HEK293 (cell line): ENCODE measurements at regions not wholly inside any gene's neighbourhood (a gene's known extent, or its start where the extent isn't known, plus 50 kb on each side); places are given as distances from the start of the nearest gene placed in this dataset.

Experiments used
- CTCF ChIP-seq: fragments of 450-650 bp; formaldehyde crosslinking; IDR thresholded peaks from 2 replicates; pipeline ENCODE4 v1.5.1; 2016; ENCODE audit warnings: missing biosample characterization, missing genetic modification characterization
- PBX3 ChIP-seq: sonication (generic); formaldehyde crosslinking; IDR thresholded peaks from 2 replicates; pipeline ENCODE4 v1.8.1; 2022; ENCODE audit warnings: mild to moderate bottlenecking, moderate library complexity, missing genetic modification reagents
- REST ChIP-seq: fragments of 450-650 bp; formaldehyde crosslinking; IDR thresholded peaks from 2 replicates; pipeline ENCODE4 v1.5.1; 2016; ENCODE audit warnings: missing biosample characterization, missing genetic modification characterization
- ZNF416 ChIP-seq: fragments of 450-650 bp; formaldehyde crosslinking; IDR thresholded peaks from 2 replicates; pipeline ENCODE4 v1.5.1; 2016; ENCODE audit warnings: missing biosample characterization, missing genetic modification characterization
- ZNF629 ChIP-seq: fragments of 450-650 bp; formaldehyde crosslinking; IDR thresholded peaks from 2 replicates; pipeline ENCODE4 v1.5.1; 2017; ENCODE audit warnings: missing biosample characterization, missing genetic modification characterization
- TF ChIP-seq, protein P1 (sequence below): fragments of 450-650 bp; formaldehyde crosslinking; IDR thresholded peaks from 2 replicates; pipeline ENCODE4 v1.5.1; 2016; ENCODE audit warnings: missing biosample characterization, missing genetic modification characterization, low read depth

DNA sequence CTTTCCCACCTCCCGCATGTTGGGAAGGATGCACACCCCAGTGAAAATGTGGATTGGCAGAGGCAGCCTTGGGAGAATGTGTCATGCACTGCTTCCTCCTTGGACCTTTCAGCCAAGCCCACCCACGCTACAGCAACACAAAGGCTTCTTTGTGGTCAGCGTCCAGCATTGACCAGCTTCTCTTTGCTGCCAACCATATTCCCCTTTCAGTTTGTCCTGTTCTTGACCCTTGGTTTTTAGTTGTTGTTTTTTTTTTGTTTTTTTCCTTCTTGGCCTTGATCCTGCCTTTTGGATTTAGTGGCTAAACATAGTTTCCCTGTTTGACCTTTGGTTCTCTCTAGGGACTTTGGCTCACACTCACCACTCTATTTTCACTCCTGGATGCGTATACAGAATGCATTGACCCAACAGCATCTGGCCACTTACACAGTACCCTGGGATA is 573.6 kb downstream of the INSC start:
- TF ChIP-seq PBX3 (CRISPR knock-in tag) (no peak), CTCF (tag by site-specific recombination) (no peak), ZNF629 (tag by site-specific recombination) (no peak), REST (tag by site-specific recombination) (no peak), ZNF416 (no peak)
- TF ChIP-seq, protein P1, sequence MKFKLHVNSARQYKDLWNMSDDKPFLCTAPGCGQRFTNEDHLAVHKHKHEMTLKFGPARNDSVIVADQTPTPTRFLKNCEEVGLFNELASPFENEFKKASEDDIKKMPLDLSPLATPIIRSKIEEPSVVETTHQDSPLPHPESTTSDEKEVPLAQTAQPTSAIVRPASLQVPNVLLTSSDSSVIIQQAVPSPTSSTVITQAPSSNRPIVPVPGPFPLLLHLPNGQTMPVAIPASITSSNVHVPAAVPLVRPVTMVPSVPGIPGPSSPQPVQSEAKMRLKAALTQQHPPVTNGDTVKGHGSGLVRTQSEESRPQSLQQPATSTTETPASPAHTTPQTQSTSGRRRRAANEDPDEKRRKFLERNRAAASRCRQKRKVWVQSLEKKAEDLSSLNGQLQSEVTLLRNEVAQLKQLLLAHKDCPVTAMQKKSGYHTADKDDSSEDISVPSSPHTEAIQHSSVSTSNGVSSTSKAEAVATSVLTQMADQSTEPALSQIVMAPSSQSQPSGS (tag by site-specific recombination), result no peak
